ENCODE measurements at regions not wholly inside any gene's neighbourhood (a gene's known extent, or its start where the extent isn't known, plus 50 kb on each side); places are given as distances from the start of the nearest gene placed in this dataset.

DNA sequence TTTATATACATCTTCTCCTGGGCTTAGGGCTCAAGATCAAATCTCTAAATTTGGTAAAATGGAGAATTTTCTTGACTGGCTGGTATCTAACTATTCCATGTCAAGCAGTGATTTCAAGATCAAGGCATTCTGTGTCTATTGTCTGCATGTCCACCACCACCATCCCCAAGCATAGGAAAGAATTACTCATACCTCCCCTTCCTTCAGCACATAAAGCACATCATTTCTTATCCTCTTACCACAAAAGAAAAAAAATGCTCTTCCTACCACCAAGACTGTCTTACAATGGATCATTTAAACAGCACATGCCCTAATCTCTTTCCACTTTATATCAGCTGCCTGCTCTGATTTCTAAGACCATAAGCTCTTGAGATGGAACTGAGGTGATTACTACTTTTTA is 470.5 kb upstream of the THBS1 start:
- Histone ChIP-seq H3K4me1 (no peaks in the 10 kb centered on the region), H3K27me3 (no peaks in the 10 kb centered on the region), H3K9me3 (no peaks in the 10 kb centered on the region), H3K4me3 (no peak overlapping the region), H3K36me3 (no peaks in the 10 kb centered on the region), H3K27ac (no peak overlapping the region)
- intact Hi-C loops (cut with DNase I; ENCODE audit: low total_unique reads), result no loop called here
- DNase-seq, result no peak
- no peak for TF ChIP-seq CTCF (IDR thresholded peaks at IDR 0.05)

GRCh38 chr15:39110746-39111145 is 470.1 kb upstream of the THBS1 start:
- TF ChIP-seq CTCF (IDR thresholded peaks at IDR 0.05), result no peak
- H3K27ac ChIP-seq, result no peak overlapping the region
- intact Hi-C loops (cut with DNase I; ENCODE audit: low total_unique reads), result no loop called here
- no peaks in the 10 kb centered on the region for H3K4me1 ChIP-seq
- no peak overlapping the region for H3K4me3 ChIP-seq
- DNase-seq, result no peak
- H3K9me3 ChIP-seq, result no peaks in the 10 kb centered on the region
- H3K36me3 ChIP-seq, result no peaks in the 10 kb centered on the region
- no peaks in the 10 kb centered on the region for H3K27me3 ChIP-seq

- no peak for TF ChIP-seq CTCF (IDR thresholded peaks at IDR 0.05)
- H3K4me1 ChIP-seq, result no peaks in the 10 kb centered on the region
- H3K4me3 ChIP-seq, result no peak overlapping the region
- no peak overlapping the region for H3K27ac ChIP-seq
- DNase-seq, result no peak
- H3K9me3 ChIP-seq, result peaks cover 0 to 17% (median 0%) of the 10 kb centered on the region in 3 donors
- intact Hi-C loops (cut with DNase I; ENCODE audit: low total_unique reads), result no loop called here
- H3K27me3 ChIP-seq, result no peaks in the 10 kb centered on the region
- no peaks in the 10 kb centered on the region for H3K36me3 ChIP-seq
Observed at GRCh38 chr15:39113741-39114140, 467.1 kb upstream of the THBS1 start.

DNA sequence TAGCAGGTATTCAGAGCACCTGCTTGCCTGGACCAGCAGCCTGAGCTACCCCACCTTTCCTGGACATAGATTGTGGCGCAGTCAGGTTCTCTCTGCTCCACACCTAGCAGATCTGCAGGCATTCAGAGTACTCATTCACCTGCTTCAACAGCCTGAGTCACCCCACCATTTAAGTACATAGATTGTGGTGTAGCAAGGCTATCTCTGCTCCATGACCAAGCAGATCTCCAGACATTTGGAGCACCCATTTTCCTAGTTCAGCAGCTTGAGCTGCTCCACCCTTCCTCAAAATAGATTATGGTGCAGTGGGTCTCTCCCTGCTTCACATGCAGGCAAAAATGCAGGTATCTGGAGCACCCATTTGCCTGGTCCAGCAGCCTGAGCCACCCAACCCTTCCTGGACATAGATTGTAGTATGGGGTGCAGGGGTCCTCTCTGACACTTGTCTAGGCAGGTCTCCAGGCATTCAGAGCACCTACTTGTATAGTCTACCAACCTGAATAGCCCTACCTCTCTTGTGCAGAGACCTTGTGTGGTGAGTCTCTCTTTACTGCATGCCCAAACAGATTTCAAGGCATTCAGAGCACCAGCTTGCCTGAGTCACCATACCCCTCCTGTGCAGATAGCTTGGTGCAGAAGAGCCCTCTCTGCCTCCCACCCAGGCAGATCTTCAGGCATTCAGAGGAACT is 466.0 kb upstream of the THBS1 start:
- no peak for DNase-seq
- intact Hi-C loops (cut with DNase I; ENCODE audit: low total_unique reads), result no loop called here
- Histone ChIP-seq H3K9me3 (peaks cover 0 to 17% (median 0%) of the 10 kb centered on the region in 3 donors), H3K4me1 (no peaks in the 10 kb centered on the region), H3K27me3 (no peaks in the 10 kb centered on the region), H3K4me3 (no peak overlapping the region), H3K27ac (no peak overlapping the region), H3K36me3 (no peaks in the 10 kb centered on the region)
- TF ChIP-seq CTCF (IDR thresholded peaks at IDR 0.05), result no peak

DNA sequence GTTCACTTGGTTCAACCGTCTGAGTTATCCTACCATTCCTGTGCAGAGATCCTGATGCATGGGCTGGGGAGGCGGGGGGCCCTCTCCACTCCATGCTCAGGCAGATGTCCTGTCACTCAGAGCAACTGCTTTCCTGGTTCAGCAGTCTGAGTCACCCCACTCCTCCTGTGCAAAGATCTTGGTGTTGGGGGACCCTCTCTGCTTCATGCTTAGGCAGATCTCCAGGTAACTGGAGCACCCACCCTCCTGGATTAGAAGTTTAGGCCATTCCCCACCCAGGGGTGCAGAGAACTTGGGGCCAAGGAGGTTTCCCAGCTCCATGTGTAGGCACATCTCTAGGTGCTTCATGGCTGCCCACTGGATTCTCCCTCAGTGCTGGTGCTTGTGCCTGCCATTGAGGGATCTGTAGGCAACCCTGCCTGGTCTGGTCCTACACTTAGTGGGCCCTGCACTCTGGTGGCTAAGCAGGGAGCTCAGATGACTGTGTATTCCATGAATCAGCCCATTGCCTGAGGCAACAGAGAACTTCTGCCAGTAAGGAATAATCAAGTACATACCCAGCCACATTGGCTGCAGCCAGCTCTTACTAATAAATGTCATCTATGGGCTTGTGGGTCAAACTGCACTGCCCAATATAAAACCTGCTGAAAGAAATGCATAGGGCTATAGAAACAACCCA is 465.4 kb upstream of the THBS1 start:
- Histone ChIP-seq H3K4me3 (no peak overlapping the region), H3K36me3 (no peaks in the 10 kb centered on the region), H3K4me1 (no peaks in the 10 kb centered on the region), H3K27ac (no peak overlapping the region), H3K9me3 (peaks cover 0 to 17% (median 0%) of the 10 kb centered on the region in 3 donors), H3K27me3 (no peaks in the 10 kb centered on the region)
- no peak for TF ChIP-seq CTCF (IDR thresholded peaks at IDR 0.05)
- intact Hi-C loops (cut with DNase I; ENCODE audit: low total_unique reads), result no loop called here
- no peak for DNase-seq
